HG03135 (cell line): ENCODE measurements at regions not wholly inside any gene's neighbourhood (a gene's known extent, or its start where the extent isn't known, plus 50 kb on each side); places are given as distances from the start of the nearest gene placed in this dataset.

Experiments used
- ATAC-seq: cut with Tn5 transposase; IDR thresholded peaks from one replicate; pipeline ENCODE4 v1.9.1; 2021; ENCODE audit warnings: mild to moderate bottlenecking, moderate library complexity; ENCODE audit not compliant: unreplicated experiment

- ATAC-seq = no peak
Observed at GRCh38 chr11:30089921-30090320, 73.1 kb upstream of the KCNA4 start.

- peak; percentile 37 for ATAC-seq
Observed at GRCh38 chr11:30091246-30091645, 74.4 kb upstream of the KCNA4 start.

GRCh38 chr11:30091737-30092136 is 74.9 kb upstream of the KCNA4 start:
- peak; percentile 84 for ATAC-seq

GRCh38 chr11:30092518-30092917 is 75.7 kb upstream of the KCNA4 start:
- no peak for ATAC-seq

GRCh38 chr11:30100495-30100894 is 83.7 kb upstream of the KCNA4 start:
- no peak for ATAC-seq

- no peak for ATAC-seq
Observed at GRCh38 chr11:30106222-30107181, 89.7 kb upstream of the KCNA4 start.

- ATAC-seq = no peak
Observed at GRCh38 chr11:30107899-30108298, 91.1 kb upstream of the KCNA4 start.

GRCh38 chr11:30109774-30110173 is 92.9 kb upstream of the KCNA4 start:
- ATAC-seq = no peak

- no peak for ATAC-seq
Observed at GRCh38 chr11:30110691-30111090, 93.9 kb upstream of the KCNA4 start.

- no peak for ATAC-seq
Observed at GRCh38 chr11:30111786-30112185, 95.0 kb upstream of the KCNA4 start.

GRCh38 chr11:30113326-30113898 is 96.6 kb upstream of the KCNA4 start:
- ATAC-seq = no peak

GRCh38 chr11:30116512-30116911 is 99.7 kb upstream of the KCNA4 start:
- no peak for ATAC-seq

GRCh38 chr11:30120045-30120589 is 103.3 kb upstream of the KCNA4 start:
- no peak for ATAC-seq

- ATAC-seq = no peak
Observed at GRCh38 chr11:30125456-30125855, 105.4 kb upstream of the FSHB start.

GRCh38 chr11:30128269-30128932 is 102.4 kb upstream of the FSHB start:
- ATAC-seq = no peak

- no peak for ATAC-seq
Observed at GRCh38 chr11:30131535-30131934, 99.3 kb upstream of the FSHB start.

- ATAC-seq = no peak
Observed at GRCh38 chr11:30133281-30133680, 97.5 kb upstream of the FSHB start.

GRCh38 chr11:30143098-30143705 is 87.6 kb upstream of the FSHB start:
- peak; percentile 65 for ATAC-seq

GRCh38 chr11:30147293-30147692 is 83.5 kb upstream of the FSHB start:
- ATAC-seq = no peak

GRCh38 chr11:30149998-30150397 is 80.8 kb upstream of the FSHB start:
- ATAC-seq = no peak

- no peak for ATAC-seq
Observed at GRCh38 chr11:30150425-30150824, 80.4 kb upstream of the FSHB start.
